ENCODE measurements at regions not wholly inside any gene's neighbourhood (a gene's known extent, or its start where the extent isn't known, plus 50 kb on each side); places are given as distances from the start of the nearest gene placed in this dataset.

GRCh38 chr11:83371489-83371888, 85.3 kb upstream of the CCDC90B start:
- ChIA-PET CTCF (no interaction called here), POLR2A (ENCODE audit: low non-redundant PET) (no interaction called here)
- H3K27ac ChIP-seq = no peak overlapping the region
- TF ChIP-seq, protein P1, sequence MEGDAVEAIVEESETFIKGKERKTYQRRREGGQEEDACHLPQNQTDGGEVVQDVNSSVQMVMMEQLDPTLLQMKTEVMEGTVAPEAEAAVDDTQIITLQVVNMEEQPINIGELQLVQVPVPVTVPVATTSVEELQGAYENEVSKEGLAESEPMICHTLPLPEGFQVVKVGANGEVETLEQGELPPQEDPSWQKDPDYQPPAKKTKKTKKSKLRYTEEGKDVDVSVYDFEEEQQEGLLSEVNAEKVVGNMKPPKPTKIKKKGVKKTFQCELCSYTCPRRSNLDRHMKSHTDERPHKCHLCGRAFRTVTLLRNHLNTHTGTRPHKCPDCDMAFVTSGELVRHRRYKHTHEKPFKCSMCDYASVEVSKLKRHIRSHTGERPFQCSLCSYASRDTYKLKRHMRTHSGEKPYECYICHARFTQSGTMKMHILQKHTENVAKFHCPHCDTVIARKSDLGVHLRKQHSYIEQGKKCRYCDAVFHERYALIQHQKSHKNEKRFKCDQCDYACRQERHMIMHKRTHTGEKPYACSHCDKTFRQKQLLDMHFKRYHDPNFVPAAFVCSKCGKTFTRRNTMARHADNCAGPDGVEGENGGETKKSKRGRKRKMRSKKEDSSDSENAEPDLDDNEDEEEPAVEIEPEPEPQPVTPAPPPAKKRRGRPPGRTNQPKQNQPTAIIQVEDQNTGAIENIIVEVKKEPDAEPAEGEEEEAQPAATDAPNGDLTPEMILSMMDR (conservative IDR thresholded peaks at IDR 0.05; ENCODE audit: low read depth) = no peak
- no peak for DNase-seq (ENCODE audit: low spot score)

GRCh38 chr11:83367745-83368144, 81.6 kb upstream of the CCDC90B start:
- ChIA-PET CTCF (no interaction called here), POLR2A (ENCODE audit: low non-redundant PET) (no interaction called here)
- no peak for DNase-seq (ENCODE audit: low spot score)
- H3K27ac ChIP-seq = no peak overlapping the region
- TF ChIP-seq, protein P1 (conservative IDR thresholded peaks at IDR 0.05; ENCODE audit: low read depth) = no peak

- POLR2A ChIA-PET (ENCODE audit: low non-redundant PET) = no interaction called here
- TF ChIP-seq, protein P1 (conservative IDR thresholded peaks at IDR 0.05; ENCODE audit: low read depth) = no peak
- H3K27ac ChIP-seq = no peak overlapping the region
- CTCF ChIA-PET = no interaction called here
- no peak for DNase-seq (ENCODE audit: low spot score)
Observed at GRCh38 chr11:83364500-83365045, 78.4 kb upstream of the CCDC90B start.

DNA sequence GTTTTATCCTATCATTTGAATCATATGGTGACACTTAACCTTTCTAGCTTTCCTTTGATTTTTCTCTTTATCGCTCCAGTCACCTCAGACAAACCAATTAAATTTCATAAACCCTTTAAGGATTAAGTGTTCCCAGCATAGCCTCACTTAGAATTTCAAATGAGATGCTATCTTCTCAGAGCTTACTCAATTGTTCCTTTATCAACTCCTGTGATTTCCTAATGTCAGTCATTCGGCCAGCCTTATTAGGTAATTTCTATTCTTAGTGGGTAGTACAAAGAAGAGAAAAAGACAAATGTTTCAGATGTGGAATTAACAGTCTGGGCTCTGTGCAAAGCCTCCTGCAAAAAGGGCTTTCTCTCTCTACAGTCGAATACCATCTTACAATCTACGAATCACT, 77.1 kb upstream of the CCDC90B start:
- ChIA-PET POLR2A (ENCODE audit: low non-redundant PET) (no interaction called here), CTCF (no interaction called here)
- DNase-seq (ENCODE audit: low spot score) = no peak
- TF ChIP-seq, protein P1 (conservative IDR thresholded peaks at IDR 0.05; ENCODE audit: low read depth) = no peak
- H3K27ac ChIP-seq = no peak overlapping the region

DNA sequence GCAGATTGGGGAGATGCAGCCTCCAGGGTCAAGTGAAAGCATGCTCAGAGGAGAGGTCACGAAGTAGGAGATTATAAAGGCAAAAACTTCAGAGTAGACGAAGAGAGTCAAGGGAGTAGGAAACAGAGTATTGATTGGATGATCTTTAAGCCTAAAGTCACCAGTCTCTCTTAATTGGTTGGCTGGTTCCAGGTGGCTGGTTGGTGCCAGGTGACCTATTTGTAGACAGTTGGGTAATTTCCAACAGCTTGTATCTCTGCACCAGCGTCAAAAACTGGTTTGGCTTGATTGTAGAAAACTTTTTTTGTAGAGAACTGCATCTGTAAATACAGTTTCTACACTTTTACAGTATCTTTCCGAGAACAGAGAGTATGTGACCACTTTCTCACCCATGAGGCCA, 75.7 kb upstream of the CCDC90B start:
- CTCF ChIA-PET = no interaction called here
- POLR2A ChIA-PET (ENCODE audit: low non-redundant PET) = no interaction called here

DNA sequence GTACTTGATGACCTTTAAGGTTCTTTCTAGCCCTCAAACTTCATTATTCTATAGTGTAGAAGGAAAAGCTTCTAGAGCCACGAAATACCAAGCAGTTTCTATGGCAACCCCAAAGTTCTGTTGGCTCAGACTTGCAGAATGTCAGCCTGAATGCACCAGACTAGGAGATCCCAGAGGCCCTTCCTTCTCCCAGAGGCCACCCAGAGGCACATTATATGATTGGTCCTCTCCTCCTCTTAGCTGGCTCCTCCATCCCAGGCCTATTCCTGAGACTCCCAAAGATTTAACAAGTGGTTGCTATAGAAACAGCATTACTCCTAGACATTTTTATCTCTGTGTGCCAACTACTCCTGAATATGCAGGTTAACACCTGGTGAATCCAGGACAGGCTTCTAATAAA, 69.2 kb upstream of the CCDC90B start:
- TF ChIP-seq, protein P1 (conservative IDR thresholded peaks at IDR 0.05; ENCODE audit: low read depth) = no peak
- DNase-seq (ENCODE audit: low spot score) = no peak
- H3K27ac ChIP-seq = no peak overlapping the region
- CTCF ChIA-PET = no interaction called here
- POLR2A ChIA-PET (ENCODE audit: low non-redundant PET) = no interaction called here

More for the DNA sequence above, 75.7 kb upstream of the CCDC90B start:
- H3K27ac ChIP-seq = no peak overlapping the region
- TF ChIP-seq, protein P1 (conservative IDR thresholded peaks at IDR 0.05; ENCODE audit: low read depth) = no peak
- DNase-seq (ENCODE audit: low spot score) = no peak

DNA sequence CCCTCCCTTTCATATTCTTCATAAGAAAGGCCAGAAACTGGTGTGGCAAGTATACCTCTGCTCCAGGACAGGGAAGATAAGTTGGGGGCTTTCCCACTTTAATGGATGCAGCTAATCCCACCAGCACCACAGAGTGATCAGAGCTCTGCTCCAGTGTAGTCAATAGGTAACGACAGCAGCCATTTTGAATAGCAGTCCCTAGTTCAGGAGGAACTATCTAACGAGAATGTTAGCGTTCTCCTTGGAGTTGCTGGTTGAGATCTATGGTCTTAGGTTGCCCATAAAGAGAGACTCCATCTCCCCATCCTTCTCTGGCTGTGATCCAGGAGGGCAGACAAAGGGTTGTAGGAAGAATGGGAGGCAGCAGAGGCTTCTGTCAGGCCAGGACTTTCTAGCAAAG, 64.0 kb upstream of the CCDC90B start:
- H3K27ac ChIP-seq = no peak overlapping the region
- POLR2A ChIA-PET (ENCODE audit: low non-redundant PET) = no interaction called here
- CTCF ChIA-PET = no interaction called here
- TF ChIP-seq, protein P1 (conservative IDR thresholded peaks at IDR 0.05; ENCODE audit: low read depth) = no peak
- DNase-seq (ENCODE audit: low spot score) = no peak
